GM18870 (cell line): ENCODE measurements at regions not wholly inside any gene's neighbourhood (a gene's known extent, or its start where the extent isn't known, plus 50 kb on each side); places are given as distances from the start of the nearest gene placed in this dataset.
"Not testable (repeated sequence)": the region's sequence is repeated elsewhere in the genome, so short reads cannot be mapped to it uniquely, and the experiment has no call there.

Experiments
- ATAC-seq: cut with Tn5 transposase; IDR thresholded peaks from one replicate; pipeline ENCODE4 v1.9.1; 2021; ENCODE audit warnings: moderate library complexity; ENCODE audit not compliant: unreplicated experiment

GRCh38 chr3:65303431-65303830 lies 615.6 kb upstream of the ADAMTS9 start:
- no peak for ATAC-seq

- ATAC-seq = no peak
These were observed 603.8 kb upstream of the ADAMTS9 start for GRCh38 chr3:65291448-65292125.

GRCh38 chr3:65288776-65289175 lies 601.0 kb upstream of the ADAMTS9 start:
- ATAC-seq = no peak

- ATAC-seq = no peak
These were observed 598.2 kb upstream of the ADAMTS9 start for GRCh38 chr3:65285956-65286355.

GRCh38 chr3:65284961-65285360 lies 597.2 kb upstream of the ADAMTS9 start:
- ATAC-seq = no peak

- ATAC-seq = no peak
These were observed 596.7 kb upstream of the ADAMTS9 start for GRCh38 chr3:65284546-65284945.

GRCh38 chr3:65279225-65279782 lies 591.5 kb upstream of the ADAMTS9 start:
- ATAC-seq = no peak

- ATAC-seq = no peak
These were observed 590.0 kb upstream of the ADAMTS9 start for GRCh38 chr3:65277798-65278197.

- no peak for ATAC-seq
These were observed 588.8 kb upstream of the ADAMTS9 start for GRCh38 chr3:65276551-65276950.

- no peak for ATAC-seq
These were observed 580.6 kb upstream of the ADAMTS9 start for GRCh38 chr3:65268426-65268825.

GRCh38 chr3:65265942-65266590 lies 578.3 kb upstream of the ADAMTS9 start:
- ATAC-seq = no peak

- no peak for ATAC-seq
These were observed 577.7 kb upstream of the ADAMTS9 start for GRCh38 chr3:65265511-65265910.

GRCh38 chr3:65262548-65262947 lies 574.7 kb upstream of the ADAMTS9 start:
- ATAC-seq = no peak

GRCh38 chr3:65259946-65260345 lies 572.1 kb upstream of the ADAMTS9 start:
- ATAC-seq = no peak

- ATAC-seq = not testable (repeated sequence)
These were observed 565.1 kb upstream of the ADAMTS9 start for GRCh38 chr3:65252914-65253313.

- no peak for ATAC-seq
These were observed 564.5 kb upstream of the ADAMTS9 start for GRCh38 chr3:65252266-65252665.

- ATAC-seq = no peak
These were observed 563.6 kb upstream of the ADAMTS9 start for GRCh38 chr3:65251375-65251774.

- no peak for ATAC-seq
These were observed 558.8 kb upstream of the ADAMTS9 start for GRCh38 chr3:65246561-65246960.

GRCh38 chr3:65245133-65246063 lies 557.6 kb upstream of the ADAMTS9 start:
- no peak for ATAC-seq

- no peak for ATAC-seq
These were observed 552.6 kb upstream of the ADAMTS9 start for GRCh38 chr3:65240366-65240765.

- no peak for ATAC-seq
These were observed 550.9 kb upstream of the ADAMTS9 start for GRCh38 chr3:65238652-65239051.
